ENCODE measurements at regions not wholly inside any gene's neighbourhood (a gene's known extent, or its start where the extent isn't known, plus 50 kb on each side); places are given as distances from the start of the nearest gene placed in this dataset.
"Not testable (repeated sequence)": the region's sequence is repeated elsewhere in the genome, so short reads cannot be mapped to it uniquely, and the experiment has no call there.

- Histone ChIP-seq H3K27ac (ENCODE audit: low read length) (no peak overlapping the region), H3K9me3 (ENCODE audit: low read length) (no peaks in the 10 kb centered on the region), H3K4me2 (ENCODE audit: low read depth, low read length, poor library complexity, severe bottlenecking) (no peak overlapping the region), H3K9ac (ENCODE audit: low read length) (no peak overlapping the region), H3K9me2 (replicated peaks; ENCODE audit: insufficient read depth, low read length) (no peaks in the 10 kb centered on the region), H3K36me3 (ENCODE audit: insufficient read depth, low read length) (no peaks in the 10 kb centered on the region), H3K27me3 (ENCODE audit: low read length) (no peaks in the 10 kb centered on the region), H2AFZ (ENCODE audit: low read length) (no peak overlapping the region), H3K4me1 (ENCODE audit: low read length) (no peaks in the 10 kb centered on the region), H3K4me3 (ENCODE audit: low read length) (no peak overlapping the region), H3K79me2 (ENCODE audit: low read length) (no peaks in the 10 kb centered on the region), H4K20me1 (ENCODE audit: insufficient read depth, low read depth, low read length) (no peaks in the 10 kb centered on the region)
- no peak for DNase-seq
Measured at GRCh38 chr7:3159445-3159844, 115.8 kb upstream of the CARD11 start.

- not testable (repeated sequence) for DNase-seq; H4K20me1 ChIP-seq (ENCODE audit: insufficient read depth, low read depth, low read length); H3K4me3 ChIP-seq (ENCODE audit: low read length); H3K9me3 ChIP-seq (ENCODE audit: low read length); H3K9me2 ChIP-seq (replicated peaks; ENCODE audit: insufficient read depth, low read length); H3K27ac ChIP-seq (ENCODE audit: low read length); H3K27me3 ChIP-seq (ENCODE audit: low read length); H3K9ac ChIP-seq (ENCODE audit: low read length); H3K4me2 ChIP-seq (ENCODE audit: low read depth, low read length, poor library complexity, severe bottlenecking); H3K79me2 ChIP-seq (ENCODE audit: low read length); H3K4me1 ChIP-seq (ENCODE audit: low read length); H3K36me3 ChIP-seq (ENCODE audit: insufficient read depth, low read length); H2AFZ ChIP-seq (ENCODE audit: low read length)
Measured at GRCh38 chr7:3159926-3160325, 116.3 kb upstream of the CARD11 start.

- H3K27ac ChIP-seq (ENCODE audit: low read length): no peak overlapping the region
- H3K4me1 ChIP-seq (ENCODE audit: low read length): no peaks in the 10 kb centered on the region
- H3K79me2 ChIP-seq (ENCODE audit: low read length): no peaks in the 10 kb centered on the region
- no peak overlapping the region for H3K4me2 ChIP-seq (ENCODE audit: low read depth, low read length, poor library complexity, severe bottlenecking)
- H3K9me3 ChIP-seq (ENCODE audit: low read length): no peaks in the 10 kb centered on the region
- H2AFZ ChIP-seq (ENCODE audit: low read length): no peak overlapping the region
- no peak overlapping the region for H3K4me3 ChIP-seq (ENCODE audit: low read length)
- no peaks in the 10 kb centered on the region for H3K27me3 ChIP-seq (ENCODE audit: low read length)
- H4K20me1 ChIP-seq (ENCODE audit: insufficient read depth, low read depth, low read length): no peaks in the 10 kb centered on the region
- DNase-seq: peak; percentile 76
- H3K9me2 ChIP-seq (replicated peaks; ENCODE audit: insufficient read depth, low read length): no peaks in the 10 kb centered on the region
- H3K36me3 ChIP-seq (ENCODE audit: insufficient read depth, low read length): no peaks in the 10 kb centered on the region
- no peak overlapping the region for H3K9ac ChIP-seq (ENCODE audit: low read length)
Measured at GRCh38 chr7:3162289-3162688, 118.6 kb upstream of the CARD11 start.

- not testable (repeated sequence) for H3K27ac ChIP-seq (ENCODE audit: low read length); H3K4me3 ChIP-seq (ENCODE audit: low read length); DNase-seq; H3K27me3 ChIP-seq (ENCODE audit: low read length); H3K4me2 ChIP-seq (ENCODE audit: low read depth, low read length, poor library complexity, severe bottlenecking); H3K9me3 ChIP-seq (ENCODE audit: low read length); H3K9me2 ChIP-seq (replicated peaks; ENCODE audit: insufficient read depth, low read length); H3K9ac ChIP-seq (ENCODE audit: low read length); H2AFZ ChIP-seq (ENCODE audit: low read length); H3K36me3 ChIP-seq (ENCODE audit: insufficient read depth, low read length); H3K79me2 ChIP-seq (ENCODE audit: low read length); H4K20me1 ChIP-seq (ENCODE audit: insufficient read depth, low read depth, low read length); H3K4me1 ChIP-seq (ENCODE audit: low read length)
Measured at GRCh38 chr7:3162798-3163197, 119.1 kb upstream of the CARD11 start.

- H4K20me1 ChIP-seq (ENCODE audit: insufficient read depth, low read depth, low read length): no peaks in the 10 kb centered on the region
- H3K79me2 ChIP-seq (ENCODE audit: low read length): no peaks in the 10 kb centered on the region
- no peak for DNase-seq
- H3K27me3 ChIP-seq (ENCODE audit: low read length): no peaks in the 10 kb centered on the region
- H2AFZ ChIP-seq (ENCODE audit: low read length): no peak overlapping the region
- H3K4me3 ChIP-seq (ENCODE audit: low read length): no peak overlapping the region
- no peaks in the 10 kb centered on the region for H3K9me3 ChIP-seq (ENCODE audit: low read length)
- H3K36me3 ChIP-seq (ENCODE audit: insufficient read depth, low read length): no peaks in the 10 kb centered on the region
- no peak overlapping the region for H3K27ac ChIP-seq (ENCODE audit: low read length)
- no peak overlapping the region for H3K4me2 ChIP-seq (ENCODE audit: low read depth, low read length, poor library complexity, severe bottlenecking)
- H3K9ac ChIP-seq (ENCODE audit: low read length): no peak overlapping the region
- no peaks in the 10 kb centered on the region for H3K4me1 ChIP-seq (ENCODE audit: low read length)
- no peaks in the 10 kb centered on the region for H3K9me2 ChIP-seq (replicated peaks; ENCODE audit: insufficient read depth, low read length)
Measured at GRCh38 chr7:3164380-3164792, 120.7 kb upstream of the CARD11 start.

- Histone ChIP-seq H3K9ac (ENCODE audit: low read length) (no peak overlapping the region), H3K9me3 (ENCODE audit: low read length) (no peaks in the 10 kb centered on the region), H3K36me3 (ENCODE audit: insufficient read depth, low read length) (no peaks in the 10 kb centered on the region), H4K20me1 (ENCODE audit: insufficient read depth, low read depth, low read length) (no peaks in the 10 kb centered on the region), H3K4me2 (ENCODE audit: low read depth, low read length, poor library complexity, severe bottlenecking) (no peak overlapping the region), H3K27ac (ENCODE audit: low read length) (no peak overlapping the region), H3K4me3 (ENCODE audit: low read length) (no peak overlapping the region), H3K4me1 (ENCODE audit: low read length) (no peaks in the 10 kb centered on the region), H3K27me3 (ENCODE audit: low read length) (no peaks in the 10 kb centered on the region), H2AFZ (ENCODE audit: low read length) (no peak overlapping the region), H3K9me2 (replicated peaks; ENCODE audit: insufficient read depth, low read length) (no peaks in the 10 kb centered on the region), H3K79me2 (ENCODE audit: low read length) (no peaks in the 10 kb centered on the region)
- no peak for DNase-seq
Measured at GRCh38 chr7:3165681-3166580, 122.3 kb upstream of the CARD11 start.

- Histone ChIP-seq H3K4me2 (ENCODE audit: low read depth, low read length, poor library complexity, severe bottlenecking) (no peak overlapping the region), H3K9me3 (ENCODE audit: low read length) (no peaks in the 10 kb centered on the region), H3K36me3 (ENCODE audit: insufficient read depth, low read length) (no peaks in the 10 kb centered on the region), H3K4me3 (ENCODE audit: low read length) (no peak overlapping the region), H3K9ac (ENCODE audit: low read length) (no peak overlapping the region), H4K20me1 (ENCODE audit: insufficient read depth, low read depth, low read length) (no peaks in the 10 kb centered on the region), H3K79me2 (ENCODE audit: low read length) (no peaks in the 10 kb centered on the region), H3K27ac (ENCODE audit: low read length) (no peak overlapping the region), H3K9me2 (replicated peaks; ENCODE audit: insufficient read depth, low read length) (no peaks in the 10 kb centered on the region), H3K27me3 (ENCODE audit: low read length) (no peaks in the 10 kb centered on the region), H3K4me1 (ENCODE audit: low read length) (no peaks in the 10 kb centered on the region), H2AFZ (ENCODE audit: low read length) (no peak overlapping the region)
- DNase-seq: no peak
Measured at GRCh38 chr7:3167551-3167950, 123.9 kb upstream of the CARD11 start.

GRCh38 chr7:3168370-3168769 lies 124.7 kb upstream of the CARD11 start:
- H3K9ac ChIP-seq (ENCODE audit: low read length): no peak overlapping the region
- no peak for DNase-seq
- H3K27ac ChIP-seq (ENCODE audit: low read length): no peak overlapping the region
- no peaks in the 10 kb centered on the region for H3K27me3 ChIP-seq (ENCODE audit: low read length)
- no peaks in the 10 kb centered on the region for H3K36me3 ChIP-seq (ENCODE audit: insufficient read depth, low read length)
- no peak overlapping the region for H3K4me3 ChIP-seq (ENCODE audit: low read length)
- H3K9me3 ChIP-seq (ENCODE audit: low read length): no peaks in the 10 kb centered on the region
- no peaks in the 10 kb centered on the region for H3K9me2 ChIP-seq (replicated peaks; ENCODE audit: insufficient read depth, low read length)
- H2AFZ ChIP-seq (ENCODE audit: low read length): no peak overlapping the region
- H3K4me2 ChIP-seq (ENCODE audit: low read depth, low read length, poor library complexity, severe bottlenecking): no peak overlapping the region
- H3K79me2 ChIP-seq (ENCODE audit: low read length): no peaks in the 10 kb centered on the region
- H4K20me1 ChIP-seq (ENCODE audit: insufficient read depth, low read depth, low read length): no peaks in the 10 kb centered on the region
- H3K4me1 ChIP-seq (ENCODE audit: low read length): no peaks in the 10 kb centered on the region
